Transverse colon (tissue), 4 donors: ENCODE measurements at regions not wholly inside any gene's neighbourhood (a gene's known extent, or its start where the extent isn't known, plus 50 kb on each side); places are given as distances from the start of the nearest gene placed in this dataset.
A peak's percentile ranks its signal among the peaks of the same experiment; 100 is the strongest.
"Not testable (repeated sequence)": the region's sequence is repeated elsewhere in the genome, so short reads cannot be mapped to it uniquely, and the experiment has no call there.

ENCODE experiments used
- DNase-seq: peaks from one replicate; pipeline ENCODE4 v3.0.0-alpha.2; 2019
- H3K27ac ChIP-seq, 4 donors: fragments of 200-600 bp; sonication (generic); 2 replicates each; pipeline ENCODE4 v1.5.1; 2016 to 2018; ENCODE audit warnings: inconsistent platforms in 4 of 4
- H3K27me3 ChIP-seq: fragments of 200-600 bp; sonication (generic); 2 replicates; pipeline ENCODE4 v1.5.1; 2017; ENCODE audit warnings: inconsistent platforms
- H3K36me3 ChIP-seq, 4 donors: fragments of 200-600 bp; sonication (generic); 2 replicates each; pipeline ENCODE4 v1.5.1; 2017 to 2019; ENCODE audit warnings: inconsistent platforms in 4 of 4
- H3K4me1 ChIP-seq, 4 donors: fragments of 200-600 bp; sonication (generic); 2 replicates each; pipeline ENCODE4 v1.5.1; 2017 to 2020; ENCODE audit warnings: inconsistent platforms in 4 of 4
- H3K4me3 ChIP-seq, 4 donors: fragments of 200-600 bp; sonication (generic); 1 replicate in 1 of 4; 2 replicates in 3 of 4; pipeline versions ENCODE4 v1.5.1 to v1.6.1; 2017 to 2019; ENCODE audit warnings: inconsistent platforms in 4 of 4
- H3K9me3 ChIP-seq, 2 donors: fragments of 200-600 bp; sonication (generic); 2 replicates each; pipeline ENCODE4 v1.5.1; 2017 to 2019; ENCODE audit warnings: inconsistent platforms in 2 of 2
- CTCF ChIP-seq, 5 experiments: fragments of 200-600 bp in 3 of 5; fragments of 450-650 bp in 2 of 5; sonication (generic) in 3 of 5; IDR thresholded peaks; 1 replicate in 2 of 5; 2 replicates in 3 of 5; pipeline ENCODE4 v1.5.1; 2016 to 2017; ENCODE audit warnings: antibody characterized with exemption in 5 of 5, inconsistent platforms in 3 of 5, mild to moderate bottlenecking in 2 of 5, moderate library complexity in 1 of 5
- EP300 ChIP-seq: sonication (generic); formaldehyde crosslinking; IDR thresholded peaks from one replicate; pipeline ENCODE4 v1.6.1; 2017; ENCODE audit warnings: antibody characterized with exemption, low read depth
- POLR2A ChIP-seq: fragments of 450-650 bp; IDR thresholded peaks from one replicate; pipeline ENCODE4 v1.6.1; 2016; ENCODE audit warnings: antibody characterized with exemption, mild to moderate bottlenecking, moderate library complexity
- POLR2AphosphoS5 ChIP-seq, 3 donors: sonication (generic); formaldehyde crosslinking; IDR thresholded peaks; one replicate each; pipeline ENCODE4 v1.6.1; 2016; ENCODE audit warnings: antibody characterized with exemption in 3 of 3
- WGBS, 2 donors: methylation state at CpG; one replicate each; pipeline ENCODE4 v1.1.5; 2018; ENCODE audit warnings: low coverage in 1 of 2; 5-methylcytosine and 5-hydroxymethylcytosine counted together
- in situ Hi-C, 4 donors: fragments of 200-750 bp; cut with MboI; loops; one replicate each; pipeline versions ENCODE4 v1.15.0 to v1.15.1; 2017; ENCODE audit warnings: low sequenced_read_pairs in 3 of 4, low pct_ligation_motif_present in 1 of 4, low pct_unique_long_range_greater_than_20kb in 1 of 4
- intact Hi-C: fragments of 100-400 bp; cut with DNase I; formaldehyde crosslinking; loops from one replicate; pipeline ENCODE4 v1.15.1; 2023; ENCODE audit warnings: low total_unique reads

GRCh38 chr7:66741-67140, 125.6 kb upstream of the FAM20C start:
- intact Hi-C loops, result no loop called here

GRCh38 chr7:67661-68395, 124.5 kb upstream of the FAM20C start:
- no peaks in the 10 kb centered on the region for H3K36me3 ChIP-seq
- DNase-seq, result no peak
- peaks cover 0 to 14% (median 0%) of the 10 kb centered on the region in 4 donors for H3K4me1 ChIP-seq
- intact Hi-C loops (no loop called here), in situ Hi-C loops (no loop called here)
- H3K27me3 ChIP-seq, result no peaks in the 10 kb centered on the region
- no peak overlapping the region for H3K4me3 ChIP-seq
- TF ChIP-seq POLR2AphosphoS5 (IDR thresholded peaks at IDR 0.05) (no peak), CTCF (IDR thresholded peaks at IDR 0.05) (no peak), EP300 (no peak), POLR2A (no peak)
- no peak overlapping the region for H3K27ac ChIP-seq
- no peaks in the 10 kb centered on the region for H3K9me3 ChIP-seq
- 84 to 100% methylated on average over 2 to 11 of the region's 11 CpGs for WGBS, 2 donors

More at GRCh38 chr7:66741-67140, 125.6 kb upstream of the FAM20C start:
- no peak for TF ChIP-seq CTCF (IDR thresholded peaks at IDR 0.05)
- no peak for TF ChIP-seq POLR2AphosphoS5 (IDR thresholded peaks at IDR 0.05)
- TF ChIP-seq EP300, result no peak
- no peak for TF ChIP-seq POLR2A
- Histone ChIP-seq H3K36me3 (no peaks in the 10 kb centered on the region), H3K4me3 (no peak overlapping the region), H3K9me3 (no peaks in the 10 kb centered on the region), H3K4me1 (peaks cover 0 to 14% (median 0%) of the 10 kb centered on the region in 4 donors), H3K27me3 (no peaks in the 10 kb centered on the region), H3K27ac (no peak overlapping the region)
- WGBS, 2 donors, result 94% methylated on average over 12 of the region's 12 CpGs; no CpG with 5 or more reads in 1 of the 2 donors
- no peak for DNase-seq
- in situ Hi-C loops, result no loop called here

GRCh38 chr7:68629-69028, 123.7 kb upstream of the FAM20C start:
- in situ Hi-C loops (no loop called here), intact Hi-C loops (no loop called here)
- no peak for DNase-seq
- Histone ChIP-seq H3K9me3 (no peaks in the 10 kb centered on the region), H3K27me3 (no peaks in the 10 kb centered on the region), H3K27ac (peak overlapping the region in 2 of 4 donors; percentile 12 to 58), H3K36me3 (no peaks in the 10 kb centered on the region), H3K4me3 (no peak overlapping the region), H3K4me1 (peaks cover 0 to 14% (median 0%) of the 10 kb centered on the region in 4 donors)
- no peak for TF ChIP-seq CTCF (IDR thresholded peaks at IDR 0.05)
- TF ChIP-seq POLR2A, result no peak
- TF ChIP-seq POLR2AphosphoS5 (IDR thresholded peaks at IDR 0.05), result no peak
- no peak for TF ChIP-seq EP300
- 73 to 84% methylated on average over 2 to 17 of the region's 17 CpGs for WGBS, 2 donors

GRCh38 chr7:69052-69451, 123.3 kb upstream of the FAM20C start:
- in situ Hi-C loops, result not testable (repeated sequence)

GRCh38 chr7:69499-70123, 122.8 kb upstream of the FAM20C start:
- intact Hi-C loops, H3K27me3 ChIP-seq, DNase-seq, in situ Hi-C loops, H3K9me3 ChIP-seq, H3K36me3 ChIP-seq, H3K4me3 ChIP-seq: not testable (repeated sequence)
- Histone ChIP-seq H3K27ac (peak overlapping the region in 2 of 4 donors; percentile 42 to 58), H3K4me1 (peaks cover 0 to 12% (median 0%) of the 10 kb centered on the region in 4 donors)
- WGBS, 2 donors, result 79 to 100% methylated on average over 3 to 5 of the region's 11 CpGs

More at GRCh38 chr7:69052-69451, 123.3 kb upstream of the FAM20C start:
- no CpG with 5 or more reads among the region's 4 CpGs for whole genome bisulfite sequencing, 2 donors
- H3K4me3 ChIP-seq, DNase-seq, H3K36me3 ChIP-seq, H3K9me3 ChIP-seq, H3K27me3 ChIP-seq, intact Hi-C loops: not testable (repeated sequence)
- Histone ChIP-seq H3K27ac (peak overlapping the region in 1 of 4 donors; percentile 58), H3K4me1 (peaks cover 0 to 14% (median 0%) of the 10 kb centered on the region in 4 donors)

GRCh38 chr7:70207-70606, 122.2 kb upstream of the FAM20C start:
- WGBS, 2 donors, result 41% methylated on average over 3 of the region's 4 CpGs; no CpG with 5 or more reads in 1 of the 2 donors
- peak overlapping the region in 3 of 4 donors; percentile 32 to 58 (median 42) for H3K27ac ChIP-seq
- intact Hi-C loops, DNase-seq, H3K36me3 ChIP-seq, H3K27me3 ChIP-seq, in situ Hi-C loops, H3K4me1 ChIP-seq, H3K4me3 ChIP-seq, H3K9me3 ChIP-seq: not testable (repeated sequence)

- H3K4me3 ChIP-seq, H3K36me3 ChIP-seq, H3K27me3 ChIP-seq, H3K4me1 ChIP-seq, intact Hi-C loops, in situ Hi-C loops, H3K9me3 ChIP-seq: not testable (repeated sequence)
- peak; percentile 64 for DNase-seq
- 43% methylated on average over 7 of the region's 7 CpGs; no CpG with 5 or more reads in 1 of the 2 donors for WGBS, 2 donors
- H3K27ac ChIP-seq, result peak overlapping the region in 2 of 4 donors; percentile 32 to 67
Observed at GRCh38 chr7:70989-71388, 121.4 kb upstream of the FAM20C start.
